A549 (cell line): ENCODE measurements at regions not wholly inside any gene's neighbourhood (a gene's known extent, or its start where the extent isn't known, plus 50 kb on each side); places are given as distances from the start of the nearest gene placed in this dataset.

Source experiments
- ATAC-seq, 2 experiments: fragments of 200-7000 bp in 1 of 2; fragments of >200 bp in 1 of 2; cut with Nextera tagmentation in 1 of 2; cut with Tn5 transposase in 1 of 2; 3 replicates each; pipeline versions ENCODE4 v1.8.0 to v1.9.1; 2018 to 2020; ENCODE audit warnings: mild to moderate bottlenecking in 1 of 2, moderate library complexity in 1 of 2
- CTCF ChIA-PET: fragments of 300-600 bp; sonication (Branson Sonifier 250); formaldehyde crosslinking; extraction: SDS; loops from one replicate; lab custom pipeline; 2021; ENCODE audit warnings: antibody characterized with exemption, inconsistent platforms; lab: Yijun Ruan, JAX
- POLR2A ChIA-PET: fragments of 350-600 bp; formaldehyde crosslinking; extraction: SDS; loops from one replicate; lab custom pipeline; 2021; ENCODE audit warnings: antibody characterized with exemption, inconsistent platforms; lab: Yijun Ruan, JAX
- DNase-seq, 2 experiments: peaks; one replicate each; pipeline versions ENCODE4 v3.0.0 to v3.0.0-alpha.2; 2011 to 2016; ENCODE audit warnings: low read depth in 1 of 2, low spot score in 1 of 2
- FAIRE-seq: peaks from 2 replicates; lab custom pipeline; 2011; peaks lifted over from hg19 to GRCh38; lab: Jason Lieb, UNC
- H3K27ac ChIP-seq, 2 experiments: fragments of >200 bp; sonication (Bioruptor Twin); formaldehyde crosslinking; 3 replicates each; pipeline ENCODE4 v1.5.1; 2016 to 2017
- H3K4me1 ChIP-seq: fragments of >200 bp; sonication (Bioruptor Twin); formaldehyde crosslinking; 3 replicates; pipeline ENCODE4 v1.6.1; 2016
- H3K4me2 ChIP-seq: fragments of >200 bp; sonication (Bioruptor Twin); formaldehyde crosslinking; 3 replicates; pipeline ENCODE4 v1.6.1; 2016
- H3K4me3 ChIP-seq: fragments of >200 bp; sonication (Bioruptor Twin); formaldehyde crosslinking; 3 replicates; pipeline ENCODE4 v1.5.1; 2016
- H3K9me3 ChIP-seq: fragments of >200 bp; sonication (Bioruptor Twin); formaldehyde crosslinking; 3 replicates; pipeline ENCODE4 v1.6.1; 2016
- BHLHE40 ChIP-seq: IDR thresholded peaks from 2 replicates; pipeline ENCODE4 v1.6.1; 2012; ENCODE audit warnings: low read depth, low read length, inconsistent platforms
- CBX8 ChIP-seq: fragments of 200-600 bp; sonication (generic); IDR thresholded peaks from 2 replicates; pipeline ENCODE4 v1.6.1; 2016
- CHD4 ChIP-seq: fragments of 200-600 bp; sonication (generic); IDR thresholded peaks from 2 replicates; pipeline ENCODE4 v1.6.1; 2016; ENCODE audit warnings: antibody characterized with exemption, mild to moderate bottlenecking, borderline replicate concordance
- EP300 ChIP-seq, 2 experiments: fragments of >200 bp; sonication (Bioruptor Twin); formaldehyde crosslinking; IDR thresholded peaks; 2 replicates in 1 of 2; 3 replicates in 1 of 2; pipeline ENCODE4 v1.6.1; 2016 to 2017
- FOSB ChIP-seq: fragments of 250-450 bp; sonication (Bioruptor Pico); IDR thresholded peaks from 2 replicates; pipeline ENCODE4 v1.5.0; 2020; ENCODE audit warnings: mild to moderate bottlenecking, moderate library complexity
- FOSL2 ChIP-seq, 2 experiments: fragments of 450-650 bp in 1 of 2; fragments of >200 bp in 1 of 2; sonication (Bioruptor Twin) in 1 of 2; formaldehyde crosslinking; IDR thresholded peaks; 2 replicates each; pipeline versions ENCODE4 v1.5.0 to v1.6.1; 2016 to 2020; ENCODE audit warnings: mild to moderate bottlenecking in 1 of 2, moderate library complexity in 1 of 2
- FOXS1 ChIP-seq: fragments of 250-450 bp; sonication (Bioruptor Pico); IDR thresholded peaks from 2 replicates; pipeline ENCODE4 v1.5.0; 2020; ENCODE audit warnings: mild to moderate bottlenecking, moderate library complexity
- GATA3 ChIP-seq: IDR thresholded peaks from 2 replicates; pipeline ENCODE4 v1.6.1; 2012; ENCODE audit warnings: borderline replicate concordance
- HEYL ChIP-seq: fragments of 250-450 bp; sonication (Bioruptor Pico); IDR thresholded peaks from 2 replicates; pipeline ENCODE4 v1.8.0; 2021; ENCODE audit warnings: mild to moderate bottlenecking, moderate library complexity
- JUN ChIP-seq, 2 experiments: fragments of >200 bp; sonication (Bioruptor Twin); formaldehyde crosslinking; IDR thresholded peaks; 2 replicates in 1 of 2; 3 replicates in 1 of 2; pipeline ENCODE4 v1.6.1; 2016 to 2017
- JUNB ChIP-seq: fragments of >200 bp; sonication (Bioruptor Twin); formaldehyde crosslinking; IDR thresholded peaks from 2 replicates; pipeline ENCODE4 v1.6.1; 2016
- KDM5A ChIP-seq: fragments of 200-600 bp; sonication (generic); IDR thresholded peaks from 2 replicates; pipeline ENCODE4 v1.6.1; 2016; ENCODE audit warnings: antibody characterized with exemption, mild to moderate bottlenecking
- MYC ChIP-seq: IDR thresholded peaks from 2 replicates; pipeline ENCODE4 v1.6.1; 2012; ENCODE audit warnings: mild to moderate bottlenecking, inconsistent platforms, low read length, improper control_type of control experiment, borderline replicate concordance
- NPAS2 ChIP-seq: fragments of 250-450 bp; sonication (Bioruptor Pico); IDR thresholded peaks from 2 replicates; pipeline ENCODE4 v1.8.0; 2022; ENCODE audit warnings: mild to moderate bottlenecking, moderate library complexity, borderline replicate concordance
- PHF8 ChIP-seq: fragments of 200-600 bp; sonication (generic); IDR thresholded peaks from 2 replicates; pipeline ENCODE4 v1.6.1; 2016; ENCODE audit warnings: low read depth, mild to moderate bottlenecking, antibody characterized with exemption, moderate library complexity, borderline replicate concordance
- RARB ChIP-seq: fragments of 250-450 bp; sonication (Bioruptor Pico); IDR thresholded peaks from 2 replicates; pipeline ENCODE4 v1.8.0; 2021; ENCODE audit warnings: mild to moderate bottlenecking, moderate library complexity
- RCOR1 ChIP-seq: fragments of 150-350 bp; IDR thresholded peaks from 2 replicates; pipeline ENCODE4 v1.6.1; 2014; ENCODE audit warnings: antibody characterized with exemption, low read length, low read depth
- RFX5 ChIP-seq: fragments of 450-650 bp; IDR thresholded peaks from 2 replicates; pipeline ENCODE4 v1.7.1; 2014; ENCODE audit warnings: antibody characterized with exemption, mild to moderate bottlenecking, moderate library complexity
- RNF2 ChIP-seq: fragments of 200-600 bp; sonication (generic); IDR thresholded peaks from 2 replicates; pipeline ENCODE4 v1.6.1; 2016; ENCODE audit warnings: low read depth, mild to moderate bottlenecking, antibody characterized with exemption, moderate library complexity, borderline replicate concordance
- SREBF2 ChIP-seq: fragments of 450-650 bp; IDR thresholded peaks from 2 replicates; pipeline ENCODE4 v1.6.1; 2014; ENCODE audit warnings: mild to moderate bottlenecking, moderate library complexity
- TFCP2L1 ChIP-seq: fragments of 250-450 bp; sonication (Bioruptor Pico); IDR thresholded peaks from 2 replicates; pipeline ENCODE4 v1.5.0; 2021; ENCODE audit warnings: mild to moderate bottlenecking
- ZSCAN20 ChIP-seq: fragments of 250-450 bp; sonication (Bioruptor Pico); IDR thresholded peaks from 2 replicates; pipeline ENCODE4 v1.8.0; 2022; ENCODE audit warnings: mild to moderate bottlenecking, moderate library complexity
- WGBS: methylation state at CpG from one replicate; pipeline ENCODE4 v1.1.6; 2017; ENCODE audit errors: missing lambda C conversion rate; 5-methylcytosine and 5-hydroxymethylcytosine counted together
- TF ChIP-seq, protein P1 (sequence below): fragments of 250-450 bp; sonication (Bioruptor Pico); IDR thresholded peaks from 2 replicates; pipeline ENCODE4 v1.5.0; 2021; ENCODE audit warnings: mild to moderate bottlenecking, moderate library complexity, borderline replicate concordance
- TF ChIP-seq, protein P2 (sequence below): fragments of >200 bp; sonication (Bioruptor Twin); formaldehyde crosslinking; IDR thresholded peaks from 2 replicates; pipeline ENCODE4 v1.6.1; 2016
- TF ChIP-seq, protein P3 (sequence below): IDR thresholded peaks from 2 replicates; pipeline ENCODE4 v1.6.1; 2012; ENCODE audit warnings: low read depth, borderline replicate concordance
- TF ChIP-seq, protein P4 (sequence below): fragments of >200 bp; sonication (Bioruptor Twin); formaldehyde crosslinking; IDR thresholded peaks from 3 replicates; pipeline ENCODE4 v1.6.1; 2016
- TF ChIP-seq, protein P5 (sequence below): fragments of 450-650 bp; IDR thresholded peaks from 2 replicates; pipeline ENCODE4 v1.6.1; 2014; ENCODE audit warnings: antibody characterized with exemption
- TF ChIP-seq, protein P6 (sequence below): fragments of 250-450 bp; sonication (Bioruptor Pico); IDR thresholded peaks from 2 replicates; pipeline ENCODE4 v1.5.0; 2020; ENCODE audit warnings: low read depth, mild to moderate bottlenecking, moderate library complexity

DNA sequence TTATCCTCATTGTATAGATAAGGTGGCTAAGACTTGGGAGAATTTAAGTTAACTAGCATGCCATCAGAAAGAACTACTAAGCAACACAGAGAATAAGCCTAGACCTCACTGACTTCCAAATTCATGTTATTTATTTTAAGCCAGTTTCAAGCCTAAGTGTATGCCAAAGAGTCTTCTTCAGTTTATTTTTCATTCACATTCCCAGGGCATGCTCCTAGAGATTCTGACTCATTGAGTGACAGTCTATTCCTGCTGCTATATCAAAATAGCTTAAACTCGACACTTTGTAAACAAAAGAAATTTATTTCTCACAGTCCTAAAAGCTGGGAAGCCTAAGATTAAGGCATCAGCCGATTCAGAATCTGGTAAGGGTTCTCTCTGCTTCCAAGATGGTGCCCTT lies 467.1 kb downstream of the MBD2 start:
- Histone ChIP-seq H3K4me3 (no peak overlapping the region), H3K4me2 (no peak overlapping the region), H3K27ac (no peak overlapping the region), H3K9me3 (no peaks in the 10 kb centered on the region), H3K4me1 (no peaks in the 10 kb centered on the region)
- POLR2A ChIA-PET = no interaction called here
- ATAC-seq (no peak), DNase-seq (no peak), FAIRE-seq (no peak)
- WGBS = 0% methylated on average over 2 of the region's 2 CpGs
- CTCF ChIA-PET = no interaction called here
- TF ChIP-seq FOSB (CRISPR knock-in tag) = no peak

DNA sequence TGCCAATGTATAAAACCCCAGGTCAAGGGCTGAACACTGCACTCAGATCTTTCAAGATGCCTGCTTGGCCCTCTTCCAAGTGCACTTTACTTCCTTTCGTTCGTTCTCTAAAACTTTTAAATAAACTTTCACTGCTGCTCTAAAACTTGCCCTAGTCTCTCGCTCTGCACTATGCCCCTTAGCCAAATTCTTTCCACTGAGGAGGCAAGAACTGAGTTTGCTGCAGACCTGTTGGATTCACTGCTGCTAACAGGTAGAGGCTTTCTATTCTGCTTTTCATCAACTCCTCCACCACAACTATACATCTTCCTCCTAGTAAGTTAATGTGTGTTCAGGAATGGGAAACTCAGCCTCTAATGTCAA lies 467.9 kb downstream of the MBD2 start:
- 14% methylated on average over 3 of the region's 3 CpGs for WGBS
- TF ChIP-seq PHF8 (no peak), GATA3 (no peak), RCOR1 (no peak), JUN (IDR thresholded peaks at IDR 0.05) (no peak), ZSCAN20 (CRISPR knock-in tag) (no peak), RFX5 (no peak), JUNB (no peak), EP300 (IDR thresholded peaks at IDR 0.05) (no peak), FOSB (CRISPR knock-in tag) (no peak)
- TF ChIP-seq, protein P1, sequence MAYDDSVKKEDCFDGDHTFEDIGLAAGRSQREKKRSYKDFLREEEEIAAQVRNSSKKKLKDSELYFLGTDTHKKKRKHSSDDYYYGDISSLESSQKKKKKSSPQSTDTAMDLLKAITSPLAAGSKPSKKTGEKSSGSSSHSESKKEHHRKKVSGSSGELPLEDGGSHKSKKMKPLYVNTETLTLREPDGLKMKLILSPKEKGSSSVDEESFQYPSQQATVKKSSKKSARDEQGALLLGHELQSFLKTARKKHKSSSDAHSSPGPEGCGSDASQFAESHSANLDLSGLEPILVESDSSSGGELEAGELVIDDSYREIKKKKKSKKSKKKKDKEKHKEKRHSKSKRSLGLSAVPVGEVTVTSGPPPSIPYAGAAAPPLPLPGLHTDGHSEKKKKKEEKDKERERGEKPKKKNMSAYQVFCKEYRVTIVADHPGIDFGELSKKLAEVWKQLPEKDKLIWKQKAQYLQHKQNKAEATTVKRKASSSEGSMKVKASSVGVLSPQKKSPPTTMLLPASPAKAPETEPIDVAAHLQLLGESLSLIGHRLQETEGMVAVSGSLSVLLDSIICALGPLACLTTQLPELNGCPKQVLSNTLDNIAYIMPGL (CRISPR knock-in tag) = no peak
- ATAC-seq (no peak), DNase-seq (no peak), FAIRE-seq (no peak)
- CTCF ChIA-PET = no interaction called here
- no peak overlapping the region for H3K4me3 ChIP-seq
- POLR2A ChIA-PET = no interaction called here
- no peak overlapping the region for H3K4me2 ChIP-seq
- H3K4me1 ChIP-seq = no peaks in the 10 kb centered on the region
- no peaks in the 10 kb centered on the region for H3K9me3 ChIP-seq
- H3K27ac ChIP-seq = no peak overlapping the region

DNA sequence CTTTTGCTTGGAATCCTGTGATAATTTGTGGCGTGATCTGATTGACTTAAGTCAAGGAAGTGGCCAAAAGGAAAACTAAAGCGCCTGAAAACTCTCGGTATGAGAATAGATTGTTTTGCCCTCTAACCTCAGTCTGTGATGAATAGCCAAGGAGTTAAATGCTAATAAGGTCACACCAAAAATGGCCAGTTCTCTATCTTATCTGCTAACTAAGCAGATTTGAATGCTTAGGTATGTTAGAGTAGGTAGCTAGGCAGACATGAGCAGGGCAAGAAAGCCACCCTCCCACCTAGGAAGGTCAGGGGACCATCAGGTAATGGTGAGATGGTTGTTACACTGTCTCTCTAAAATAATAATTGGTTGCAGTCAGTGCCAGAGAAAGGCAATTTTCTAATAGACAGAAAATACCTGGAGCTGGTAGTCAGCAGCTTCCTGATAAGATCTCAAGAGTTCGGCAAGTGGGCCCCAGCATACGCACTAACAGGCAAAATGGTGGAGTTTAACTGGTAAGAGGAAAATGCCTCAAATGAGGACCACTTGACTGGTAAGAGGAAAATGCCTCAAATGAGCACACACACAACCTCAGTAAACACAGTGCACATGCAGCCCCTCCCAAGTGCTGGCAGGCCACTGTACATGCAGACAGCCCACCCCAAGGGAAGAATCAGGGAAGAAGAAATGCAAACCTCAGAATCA lies 468.4 kb downstream of the MBD2 start:
- ChIA-PET CTCF (no interaction called here), POLR2A (no interaction called here)
- H3K4me2 ChIP-seq = no peak overlapping the region
- no peak overlapping the region for H3K4me3 ChIP-seq
- no peak for FAIRE-seq
- no peak for DNase-seq
- H3K9me3 ChIP-seq = no peaks in the 10 kb centered on the region
- no peak for ATAC-seq
- no peaks in the 10 kb centered on the region for H3K4me1 ChIP-seq
- WGBS = 55% methylated on average over 5 of the region's 5 CpGs
- TF ChIP-seq BHLHE40 = no peak
- TF ChIP-seq SREBF2 = no peak
- no peak for TF ChIP-seq KDM5A
- no peak for TF ChIP-seq FOXS1 (CRISPR knock-in tag)
- TF ChIP-seq CBX8 = no peak
- no peak for TF ChIP-seq CHD4
- no peak for TF ChIP-seq JUNB
- TF ChIP-seq TFCP2L1 (CRISPR knock-in tag) = no peak
- TF ChIP-seq, protein P2, sequence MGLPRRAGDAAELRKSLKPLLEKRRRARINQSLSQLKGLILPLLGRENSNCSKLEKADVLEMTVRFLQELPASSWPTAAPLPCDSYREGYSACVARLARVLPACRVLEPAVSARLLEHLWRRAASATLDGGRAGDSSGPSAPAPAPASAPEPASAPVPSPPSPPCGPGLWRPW = no peak
- no peak for TF ChIP-seq HEYL (CRISPR knock-in tag)
- no peak for TF ChIP-seq RARB (CRISPR knock-in tag)
- no peak overlapping the region for H3K27ac ChIP-seq

DNA sequence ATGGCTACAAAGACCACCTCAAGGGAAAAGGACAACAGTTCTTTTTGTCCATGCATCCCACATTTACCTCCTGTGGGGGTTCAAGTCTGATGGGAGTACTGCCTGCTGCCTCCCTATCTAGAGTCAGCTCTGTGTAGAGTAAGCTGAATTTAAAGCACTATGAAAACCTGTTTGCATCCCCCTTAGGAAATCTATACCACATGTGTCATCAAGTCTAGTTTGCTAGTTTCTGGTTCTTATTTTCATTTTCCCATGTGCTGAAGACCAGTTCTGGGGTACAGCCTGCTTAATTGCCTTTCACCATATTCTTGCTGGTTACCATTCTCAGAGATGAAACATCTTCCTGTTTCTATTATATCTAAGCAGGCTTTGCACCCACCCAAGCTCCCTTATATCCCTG lies 470.3 kb downstream of the MBD2 start:
- Histone ChIP-seq H3K27ac (no peak overlapping the region), H3K4me2 (no peak overlapping the region), H3K4me1 (no peaks in the 10 kb centered on the region), H3K9me3 (no peaks in the 10 kb centered on the region), H3K4me3 (no peak overlapping the region)
- FAIRE-seq = no peak
- no peak for ATAC-seq
- POLR2A ChIA-PET = no interaction called here
- CTCF ChIA-PET = no interaction called here
- no peak for DNase-seq
- TF ChIP-seq, protein P3, sequence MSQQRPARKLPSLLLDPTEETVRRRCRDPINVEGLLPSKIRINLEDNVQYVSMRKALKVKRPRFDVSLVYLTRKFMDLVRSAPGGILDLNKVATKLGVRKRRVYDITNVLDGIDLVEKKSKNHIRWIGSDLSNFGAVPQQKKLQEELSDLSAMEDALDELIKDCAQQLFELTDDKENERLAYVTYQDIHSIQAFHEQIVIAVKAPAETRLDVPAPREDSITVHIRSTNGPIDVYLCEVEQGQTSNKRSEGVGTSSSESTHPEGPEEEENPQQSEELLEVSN = no peak
- TF ChIP-seq RNF2 (no peak), NPAS2 (no peak), TFCP2L1 (CRISPR knock-in tag) (no peak), FOSL2 (IDR thresholded peaks at IDR 0.05) (no peak), FOSL2 (CRISPR knock-in tag; IDR thresholded peaks at IDR 0.05) (no peak), MYC (no peak)
- TF ChIP-seq, protein P4, sequence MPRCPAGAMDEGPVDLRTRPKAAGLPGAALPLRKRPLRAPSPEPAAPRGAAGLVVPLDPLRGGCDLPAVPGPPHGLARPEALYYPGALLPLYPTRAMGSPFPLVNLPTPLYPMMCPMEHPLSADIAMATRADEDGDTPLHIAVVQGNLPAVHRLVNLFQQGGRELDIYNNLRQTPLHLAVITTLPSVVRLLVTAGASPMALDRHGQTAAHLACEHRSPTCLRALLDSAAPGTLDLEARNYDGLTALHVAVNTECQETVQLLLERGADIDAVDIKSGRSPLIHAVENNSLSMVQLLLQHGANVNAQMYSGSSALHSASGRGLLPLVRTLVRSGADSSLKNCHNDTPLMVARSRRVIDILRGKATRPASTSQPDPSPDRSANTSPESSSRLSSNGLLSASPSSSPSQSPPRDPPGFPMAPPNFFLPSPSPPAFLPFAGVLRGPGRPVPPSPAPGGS = no peak
- TF ChIP-seq, protein P5, sequence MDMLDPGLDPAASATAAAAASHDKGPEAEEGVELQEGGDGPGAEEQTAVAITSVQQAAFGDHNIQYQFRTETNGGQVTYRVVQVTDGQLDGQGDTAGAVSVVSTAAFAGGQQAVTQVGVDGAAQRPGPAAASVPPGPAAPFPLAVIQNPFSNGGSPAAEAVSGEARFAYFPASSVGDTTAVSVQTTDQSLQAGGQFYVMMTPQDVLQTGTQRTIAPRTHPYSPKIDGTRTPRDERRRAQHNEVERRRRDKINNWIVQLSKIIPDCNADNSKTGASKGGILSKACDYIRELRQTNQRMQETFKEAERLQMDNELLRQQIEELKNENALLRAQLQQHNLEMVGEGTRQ = no peak
- TF ChIP-seq, protein P6, sequence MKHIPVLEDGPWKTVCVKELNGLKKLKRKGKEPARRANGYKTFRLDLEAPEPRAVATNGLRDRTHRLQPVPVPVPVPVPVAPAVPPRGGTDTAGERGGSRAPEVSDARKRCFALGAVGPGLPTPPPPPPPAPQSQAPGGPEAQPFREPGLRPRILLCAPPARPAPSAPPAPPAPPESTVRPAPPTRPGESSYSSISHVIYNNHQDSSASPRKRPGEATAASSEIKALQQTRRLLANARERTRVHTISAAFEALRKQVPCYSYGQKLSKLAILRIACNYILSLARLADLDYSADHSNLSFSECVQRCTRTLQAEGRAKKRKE = no peak
